IMR-90 (cell line): ENCODE measurements at regions not wholly inside any gene's neighbourhood (a gene's known extent, or its start where the extent isn't known, plus 50 kb on each side); places are given as distances from the start of the nearest gene placed in this dataset.

Experiments
- ATAC-seq: fragments of 200-7000 bp; cut with Tn5 transposase; 2 replicates; pipeline ENCODE4 v1.9.1; 2020; ENCODE audit warnings: low read depth, mild to moderate bottlenecking, moderate library complexity
- BruUV-seq: library from RNA; stranded (reverse); fragments of 400-500 nt; replicated peaks from 2 replicates; lab custom pipeline; 2021; lab: Mats Ljungman, UMichigan
- CTCF ChIA-PET: fragments of 300-600 bp; formaldehyde crosslinking; extraction: SDS; loops from one replicate; lab custom pipeline; 2021; ENCODE audit warnings: antibody characterized with exemption; lab: Yijun Ruan, JAX
- POLR2A ChIA-PET: fragments of 300-600 bp; sonication (Branson Sonifier 250); formaldehyde crosslinking; loops from one replicate; lab custom pipeline; 2022; ENCODE audit warnings: antibody characterized with exemption; ENCODE audit not compliant: unreplicated experiment; lab: Charles Lee
- DNase-seq: peaks from one replicate; pipeline ENCODE4 v3.0.0; 2013
- H2AFZ ChIP-seq: replicated peaks from 2 replicates; pipeline ENCODE3; 2013; ENCODE audit warnings: low read length, mild to moderate bottlenecking; ENCODE audit not compliant: poor library complexity
- H2AK5ac ChIP-seq: 2 replicates; pipeline ENCODE4 v1.6.1; 2013; ENCODE audit warnings: low read depth, low read length, inconsistent platforms
- H2AK9ac ChIP-seq: replicated peaks from 2 replicates; pipeline ENCODE3; 2013; ENCODE audit warnings: mild to moderate bottlenecking, low read depth, low read length, moderate library complexity; ENCODE audit not compliant: poor library complexity
- H2BK120ac ChIP-seq: 2 replicates; pipeline ENCODE4 v1.6.1; 2013; ENCODE audit warnings: low read depth, low read length, inconsistent platforms
- H2BK15ac ChIP-seq: 3 replicates; pipeline ENCODE4 v1.6.1; 2013; ENCODE audit warnings: low read depth, low read length, inconsistent platforms
- H2BK20ac ChIP-seq: 2 replicates; pipeline ENCODE4 v1.6.1; 2013; ENCODE audit warnings: low read depth, mild to moderate bottlenecking, inconsistent platforms, low read length, moderate library complexity
- H2BK5ac ChIP-seq: 2 replicates; pipeline ENCODE4 v1.6.1; 2013; ENCODE audit warnings: mild to moderate bottlenecking, low read depth, low read length, inconsistent platforms; ENCODE audit not compliant: poor library complexity, severe bottlenecking
- H3K14ac ChIP-seq: replicated peaks from 2 replicates; pipeline ENCODE4 v1.6.1; 2013; ENCODE audit warnings: low read depth, low read length, inconsistent platforms
- H3K18ac ChIP-seq: 2 replicates; pipeline ENCODE4 v1.6.1; 2013; ENCODE audit warnings: low read depth, low read length, control low read depth
- H3K23ac ChIP-seq: 2 replicates; pipeline ENCODE4 v1.6.1; 2013; ENCODE audit warnings: low read depth, low read length, inconsistent platforms
- H3K27ac ChIP-seq: 2 replicates; pipeline ENCODE4 v1.5.1; 2013; ENCODE audit warnings: mild to moderate bottlenecking, control low read depth, low read length; ENCODE audit not compliant: insufficient read depth
- H3K27me3 ChIP-seq: 2 replicates; pipeline ENCODE4 v1.6.1; 2013; ENCODE audit warnings: low read length; ENCODE audit not compliant: control insufficient read depth, insufficient read depth
- H3K36me3 ChIP-seq: 2 replicates; pipeline ENCODE4 v1.6.1; 2013; ENCODE audit warnings: low read length, mixed read lengths; ENCODE audit not compliant: control insufficient read depth, insufficient read depth
- H3K4ac ChIP-seq: 2 replicates; pipeline ENCODE4 v1.6.1; 2013; ENCODE audit warnings: low read depth, low read length, inconsistent platforms
- H3K4me1 ChIP-seq: 2 replicates; pipeline ENCODE4 v1.6.1; 2013; ENCODE audit warnings: low read length, mixed read lengths; ENCODE audit not compliant: control insufficient read depth, insufficient read depth
- H3K4me2 ChIP-seq: 2 replicates; pipeline ENCODE4 v1.6.1; 2013; ENCODE audit warnings: low read depth, mild to moderate bottlenecking, control low read depth, low read length, moderate library complexity
- H3K4me3 ChIP-seq: 2 replicates; pipeline ENCODE4 v1.5.1; 2013; ENCODE audit warnings: low read depth, mild to moderate bottlenecking, control low read depth, low read length, moderate library complexity; ENCODE audit not compliant: insufficient read depth
- H3K56ac ChIP-seq: 2 replicates; pipeline ENCODE4 v1.6.1; 2013; ENCODE audit warnings: low read length, inconsistent platforms; ENCODE audit not compliant: insufficient read depth; ENCODE audit errors: extremely low read depth
- H3K79me1 ChIP-seq, 2 experiments: 2 replicates each; pipeline ENCODE4 v1.6.1; 2013; ENCODE audit warnings: low read length in 2 of 2, inconsistent platforms in 1 of 2, low read depth in 1 of 2
- H3K9ac ChIP-seq: 2 replicates; pipeline ENCODE4 v1.6.1; 2013; ENCODE audit warnings: low read depth, low read length, control low read depth
- H3K9me1 ChIP-seq: 2 replicates; pipeline ENCODE4 v1.6.1; 2013; ENCODE audit warnings: low read length, inconsistent platforms; ENCODE audit not compliant: insufficient read depth
- H3K9me3 ChIP-seq: 2 replicates; pipeline ENCODE4 v1.6.1; 2013; ENCODE audit warnings: low read length; ENCODE audit not compliant: control insufficient read depth, insufficient read depth
- H4K20me1 ChIP-seq: 2 replicates; pipeline ENCODE4 v1.6.1; 2013; ENCODE audit warnings: low read length, inconsistent platforms; ENCODE audit not compliant: insufficient read depth
- H4K5ac ChIP-seq: 2 replicates; pipeline ENCODE4 v1.6.1; 2013; ENCODE audit warnings: mild to moderate bottlenecking, low read depth, low read length, control low read depth
- H4K8ac ChIP-seq, 2 experiments: 2 replicates each; pipeline ENCODE4 v1.6.1; 2013; ENCODE audit warnings: low read depth in 2 of 2, low read length in 2 of 2, control low read depth in 1 of 2, inconsistent platforms in 1 of 2
- H4K91ac ChIP-seq: 2 replicates; pipeline ENCODE4 v1.6.1; 2013; ENCODE audit warnings: low read depth, low read length, inconsistent platforms; ENCODE audit not compliant: insufficient read depth
- BHLHE40 ChIP-seq: fragments of 150-350 bp; IDR thresholded peaks from 2 replicates; pipeline ENCODE4 v1.6.1; 2016; ENCODE audit warnings: mild to moderate bottlenecking, low read depth, low read length
- CEBPB ChIP-seq: IDR thresholded peaks from 2 replicates; pipeline ENCODE4 v1.6.1; 2012; ENCODE audit warnings: low read depth, low read length, improper control_type of control experiment
- CHD1 ChIP-seq: IDR thresholded peaks from 2 replicates; pipeline ENCODE4 v1.6.1; 2012; ENCODE audit warnings: low read depth, low read length, improper control_type of control experiment
- CTCF ChIP-seq: conservative IDR thresholded peaks from 2 replicates; pipeline ENCODE4 v1.5.1; 2012; ENCODE audit warnings: mild to moderate bottlenecking, low read depth, low read length, improper control_type of control experiment
- FOS ChIP-seq: fragments of 150-350 bp; IDR thresholded peaks from 2 replicates; pipeline ENCODE4 v1.6.1; 2016; ENCODE audit warnings: low read depth, low read length
- MAFK ChIP-seq: IDR thresholded peaks from 2 replicates; pipeline ENCODE4 v1.6.1; 2012; ENCODE audit warnings: low read depth, low read length, improper control_type of control experiment
- MAZ ChIP-seq: IDR thresholded peaks from 2 replicates; pipeline ENCODE4 v1.6.1; 2012; ENCODE audit warnings: low read depth, mild to moderate bottlenecking, low read length, improper control_type of control experiment, moderate library complexity, borderline replicate concordance
- MXI1 ChIP-seq: IDR thresholded peaks from 2 replicates; pipeline ENCODE4 v1.6.1; 2012; ENCODE audit warnings: low read depth, mild to moderate bottlenecking, low read length, moderate library complexity, borderline replicate concordance
- NFE2L2 ChIP-seq: fragments of 150-350 bp; IDR thresholded peaks from 2 replicates; pipeline ENCODE4 v1.6.1; 2016; ENCODE audit warnings: low read depth, mild to moderate bottlenecking, low read length
- POLR2A ChIP-seq: IDR thresholded peaks from 2 replicates; pipeline ENCODE4 v1.6.1; 2012; ENCODE audit warnings: mild to moderate bottlenecking, low read depth, low read length
- RAD21 ChIP-seq: IDR thresholded peaks from 2 replicates; pipeline ENCODE4 v1.6.1; 2012; ENCODE audit warnings: low read length, improper control_type of control experiment
- RCOR1 ChIP-seq: IDR thresholded peaks from 2 replicates; pipeline ENCODE4 v1.6.1; 2012; ENCODE audit warnings: mild to moderate bottlenecking, low read length, improper control_type of control experiment; ENCODE audit not compliant: insufficient replicate concordance
- RFX5 ChIP-seq: IDR thresholded peaks from 2 replicates; pipeline ENCODE4 v1.8.0; 2012; ENCODE audit warnings: low read depth, mild to moderate bottlenecking, low read length, moderate library complexity
- SMC3 ChIP-seq: fragments of 150-350 bp; IDR thresholded peaks from 2 replicates; pipeline ENCODE4 v1.6.1; 2016; ENCODE audit warnings: low read depth, mild to moderate bottlenecking, antibody characterized with exemption, low read length, moderate library complexity
- WGBS, 2 experiments: methylation state at CpG; one replicate each; pipeline versions ENCODE4 v1.1.5 to v1.1.7; 2013; ENCODE audit warnings: missing lambda C conversion rate in 2 of 2; ENCODE audit not compliant: insufficient read length in 1 of 2; ENCODE audit errors: extremely low coverage in 2 of 2; 5-methylcytosine and 5-hydroxymethylcytosine counted together
- dilution Hi-C: fragments of 300-500 bp; cut with HindIII; formaldehyde crosslinking; loops from one replicate; pipeline ENCODE4 v1.14.3; 2018; ENCODE audit warnings: low sequenced_read_pairs; ENCODE audit not compliant: unreplicated experiment
- in situ Hi-C: fragments of 300-500 bp; cut with MboI; formaldehyde crosslinking; loops from 3 replicates; pipeline ENCODE4 v1.14.3; 2019; ENCODE audit warnings: low sequenced_read_pairs, inconsistent platforms, mixed read lengths
- intact Hi-C: fragments of 100-400 bp; cut with micrococcal nuclease; formaldehyde crosslinking; loops from 2 replicates; pipeline ENCODE4 v1.10.0; 2022
- TF ChIP-seq, protein P1 (sequence below): fragments of 150-350 bp; IDR thresholded peaks from 2 replicates; pipeline ENCODE4 v1.6.1; 2017; ENCODE audit warnings: mild to moderate bottlenecking, antibody characterized with exemption, low read length, low read depth
- TF ChIP-seq, protein P2 (sequence below): fragments of 150-350 bp; IDR thresholded peaks from 2 replicates; pipeline ENCODE4 v1.6.1; 2016; ENCODE audit warnings: low read depth, mild to moderate bottlenecking, low read length, moderate library complexity, borderline replicate concordance

- no CpG with 5 or more reads among the region's 8 CpGs for whole genome bisulfite sequencing, 2 experiments
- intact Hi-C loops, result no loop called here
Observed at GRCh38 chr9:120080849-120081248, 499.1 kb downstream of the CDK5RAP2 start.

More at GRCh38 chr9:120080849-120081248, 499.1 kb downstream of the CDK5RAP2 start:
- Histone ChIP-seq H2BK15ac (no peak overlapping the region), H3K23ac (no peak overlapping the region), H3K9me3 (peaks cover 8% of the 10 kb centered on the region; the same call in 1 of the 2 replicates), H3K9me1 (no peaks in the 10 kb centered on the region), H3K9ac (no peak overlapping the region), H3K27ac (no peak overlapping the region), H2AK5ac (no peak overlapping the region), H3K4ac (no peak overlapping the region), H4K8ac (no peak overlapping the region), H3K18ac (no peak overlapping the region), H3K4me3 (no peak overlapping the region), H3K27me3 (no peaks in the 10 kb centered on the region), H3K4me1 (no peaks in the 10 kb centered on the region), H3K36me3 (no peaks in the 10 kb centered on the region), H2BK5ac (no peak overlapping the region), H3K79me1 (no peaks in the 10 kb centered on the region), H4K5ac (no peak overlapping the region), H2AK9ac (no peak overlapping the region), H3K4me2 (no peak overlapping the region), H3K56ac (no peak overlapping the region), H3K14ac (no peak overlapping the region), H2BK20ac (no peak overlapping the region), H2BK120ac (no peak overlapping the region), H4K91ac (no peak overlapping the region), H4K20me1 (no peaks in the 10 kb centered on the region), H2AFZ (no peak overlapping the region)
- no TSS peak for BruUV-seq
- DNase-seq (no peak), ATAC-seq (no peak)
- in situ Hi-C loops (no loop called here), dilution Hi-C loops (no loop called here)
- no peak for TF ChIP-seq MAZ
- no peak for TF ChIP-seq FOS
- no peak for TF ChIP-seq BHLHE40
- no peak for TF ChIP-seq RCOR1
- TF ChIP-seq NFE2L2, result no peak
- TF ChIP-seq CHD1, result no peak
- TF ChIP-seq CTCF, result no peak
- TF ChIP-seq SMC3, result no peak
- no peak for TF ChIP-seq CEBPB
- no peak for TF ChIP-seq POLR2A
- TF ChIP-seq MXI1, result no peak
- TF ChIP-seq, protein P1, sequence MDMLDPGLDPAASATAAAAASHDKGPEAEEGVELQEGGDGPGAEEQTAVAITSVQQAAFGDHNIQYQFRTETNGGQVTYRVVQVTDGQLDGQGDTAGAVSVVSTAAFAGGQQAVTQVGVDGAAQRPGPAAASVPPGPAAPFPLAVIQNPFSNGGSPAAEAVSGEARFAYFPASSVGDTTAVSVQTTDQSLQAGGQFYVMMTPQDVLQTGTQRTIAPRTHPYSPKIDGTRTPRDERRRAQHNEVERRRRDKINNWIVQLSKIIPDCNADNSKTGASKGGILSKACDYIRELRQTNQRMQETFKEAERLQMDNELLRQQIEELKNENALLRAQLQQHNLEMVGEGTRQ, result no peak
- no peak for TF ChIP-seq RFX5
- no peak for TF ChIP-seq RAD21
- TF ChIP-seq, protein P2, sequence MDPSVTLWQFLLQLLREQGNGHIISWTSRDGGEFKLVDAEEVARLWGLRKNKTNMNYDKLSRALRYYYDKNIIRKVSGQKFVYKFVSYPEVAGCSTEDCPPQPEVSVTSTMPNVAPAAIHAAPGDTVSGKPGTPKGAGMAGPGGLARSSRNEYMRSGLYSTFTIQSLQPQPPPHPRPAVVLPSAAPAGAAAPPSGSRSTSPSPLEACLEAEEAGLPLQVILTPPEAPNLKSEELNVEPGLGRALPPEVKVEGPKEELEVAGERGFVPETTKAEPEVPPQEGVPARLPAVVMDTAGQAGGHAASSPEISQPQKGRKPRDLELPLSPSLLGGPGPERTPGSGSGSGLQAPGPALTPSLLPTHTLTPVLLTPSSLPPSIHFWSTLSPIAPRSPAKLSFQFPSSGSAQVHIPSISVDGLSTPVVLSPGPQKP, result no peak
- TF ChIP-seq MAFK, result no peak
- ChIA-PET POLR2A (no interaction called here), CTCF (no interaction called here)
